ENCODE measurements at regions not wholly inside any gene's neighbourhood (a gene's known extent, or its start where the extent isn't known, plus 50 kb on each side); places are given as distances from the start of the nearest gene placed in this dataset.
A peak's percentile ranks its signal among the peaks of the same experiment; 100 is the strongest.

GRCh38 chr10:8272794-8273425 lies 218.4 kb downstream of the GATA3 start:
- H3K27me3 Mint-ChIP-seq (ENCODE audit: insufficient read depth, unreplicated experiment) = no peaks in the 10 kb centered on the region
- no peaks in the 10 kb centered on the region for H3K36me3 ChIP-seq (ENCODE audit: control insufficient read depth, insufficient read depth, low read length)
- H3K27me3 ChIP-seq (replicated peaks; ENCODE audit: control insufficient read depth, insufficient read depth, low read length) = no peaks in the 10 kb centered on the region
- ChIA-PET CTCF (interaction anchor here (0.6 kb wide), 1 partner anchor 81 kb away, joined by 7 read pairs; no protein-coding TSS in a partner anchor), POLR2A (no interaction called here)
- H3K9me3 ChIP-seq = no peaks in the 10 kb centered on the region
- H3K4me1 Mint-ChIP-seq (ENCODE audit: low read depth, unreplicated experiment) = peaks cover 13% of the 10 kb centered on the region
- peaks cover 7% of the 10 kb centered on the region; the same call in 1 of the 2 replicates for H3K4me1 ChIP-seq
- no peaks in the 10 kb centered on the region for H3K36me3 Mint-ChIP-seq (ENCODE audit: insufficient read depth, unreplicated experiment)
- intact Hi-C loops (cut with micrococcal nuclease; ENCODE audit: unreplicated experiment) = no loop called here
- no peaks in the 10 kb centered on the region for H3K9me3 Mint-ChIP-seq (ENCODE audit: unreplicated experiment)
- no TSS peak for BruUV-seq (replicated peaks)
- no peak overlapping the region for H3K4me3 ChIP-seq (ENCODE audit: low read depth, low read length)
- peak overlapping the region; percentile 17 for H3K27ac Mint-ChIP-seq (ENCODE audit: unreplicated experiment)
- TF ChIP-seq, protein P1, sequence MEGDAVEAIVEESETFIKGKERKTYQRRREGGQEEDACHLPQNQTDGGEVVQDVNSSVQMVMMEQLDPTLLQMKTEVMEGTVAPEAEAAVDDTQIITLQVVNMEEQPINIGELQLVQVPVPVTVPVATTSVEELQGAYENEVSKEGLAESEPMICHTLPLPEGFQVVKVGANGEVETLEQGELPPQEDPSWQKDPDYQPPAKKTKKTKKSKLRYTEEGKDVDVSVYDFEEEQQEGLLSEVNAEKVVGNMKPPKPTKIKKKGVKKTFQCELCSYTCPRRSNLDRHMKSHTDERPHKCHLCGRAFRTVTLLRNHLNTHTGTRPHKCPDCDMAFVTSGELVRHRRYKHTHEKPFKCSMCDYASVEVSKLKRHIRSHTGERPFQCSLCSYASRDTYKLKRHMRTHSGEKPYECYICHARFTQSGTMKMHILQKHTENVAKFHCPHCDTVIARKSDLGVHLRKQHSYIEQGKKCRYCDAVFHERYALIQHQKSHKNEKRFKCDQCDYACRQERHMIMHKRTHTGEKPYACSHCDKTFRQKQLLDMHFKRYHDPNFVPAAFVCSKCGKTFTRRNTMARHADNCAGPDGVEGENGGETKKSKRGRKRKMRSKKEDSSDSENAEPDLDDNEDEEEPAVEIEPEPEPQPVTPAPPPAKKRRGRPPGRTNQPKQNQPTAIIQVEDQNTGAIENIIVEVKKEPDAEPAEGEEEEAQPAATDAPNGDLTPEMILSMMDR (IDR thresholded peaks at IDR 0.05; ENCODE audit: insufficient read depth in 1 of 2, low read depth in 1 of 2, low read length in 1 of 2, severe bottlenecking in 1 of 2, unreplicated experiment in 1 of 2) = no peak
- H3K4me3 Mint-ChIP-seq (ENCODE audit: unreplicated experiment) = no peak overlapping the region
- DNase-seq = no peak

DNA sequence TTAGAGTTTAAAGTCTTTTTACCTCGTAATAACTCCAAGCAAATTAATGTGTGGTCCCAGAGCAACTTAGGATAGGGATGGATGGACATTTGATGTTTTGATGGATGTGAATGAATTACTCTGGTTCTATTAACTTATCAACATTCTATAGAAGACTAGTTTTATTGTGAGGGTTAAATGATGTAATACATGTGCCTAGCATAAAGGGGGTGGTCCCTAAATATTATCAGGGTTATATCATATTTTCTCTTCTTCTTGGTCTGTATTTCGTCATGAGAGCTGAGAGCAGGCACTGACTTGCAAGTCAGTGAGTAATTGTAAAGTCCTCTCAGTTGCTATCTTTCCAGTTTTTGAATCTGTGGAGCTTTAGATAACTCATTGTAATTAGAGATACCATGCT lies 219.3 kb downstream of the GATA3 start:
- no peak for DNase-seq
- BruUV-seq (replicated peaks) = no TSS peak
- H3K27ac Mint-ChIP-seq (ENCODE audit: unreplicated experiment) = no peak overlapping the region
- H3K27me3 ChIP-seq (replicated peaks; ENCODE audit: control insufficient read depth, insufficient read depth, low read length) = no peaks in the 10 kb centered on the region
- CTCF ChIA-PET = no interaction called here
- no peaks in the 10 kb centered on the region for H3K36me3 Mint-ChIP-seq (ENCODE audit: insufficient read depth, unreplicated experiment)
- TF ChIP-seq, protein P1 (IDR thresholded peaks at IDR 0.05; ENCODE audit: insufficient read depth in 1 of 2, low read depth in 1 of 2, low read length in 1 of 2, severe bottlenecking in 1 of 2, unreplicated experiment in 1 of 2) = no peak
- no peaks in the 10 kb centered on the region for H3K9me3 ChIP-seq
- no peaks in the 10 kb centered on the region for H3K9me3 Mint-ChIP-seq (ENCODE audit: unreplicated experiment)
- H3K4me1 ChIP-seq = peaks cover 7% of the 10 kb centered on the region; the same call in 1 of the 2 replicates
- peaks cover 13% of the 10 kb centered on the region for H3K4me1 Mint-ChIP-seq (ENCODE audit: low read depth, unreplicated experiment)
- H3K27me3 Mint-ChIP-seq (ENCODE audit: insufficient read depth, unreplicated experiment) = no peaks in the 10 kb centered on the region
- POLR2A ChIA-PET = no interaction called here
- H3K4me3 ChIP-seq (ENCODE audit: low read depth, low read length) = no peak overlapping the region
- no peaks in the 10 kb centered on the region for H3K36me3 ChIP-seq (ENCODE audit: control insufficient read depth, insufficient read depth, low read length)
- no peak overlapping the region for H3K4me3 Mint-ChIP-seq (ENCODE audit: unreplicated experiment)
- intact Hi-C loops (cut with micrococcal nuclease; ENCODE audit: unreplicated experiment) = no loop called here

DNA sequence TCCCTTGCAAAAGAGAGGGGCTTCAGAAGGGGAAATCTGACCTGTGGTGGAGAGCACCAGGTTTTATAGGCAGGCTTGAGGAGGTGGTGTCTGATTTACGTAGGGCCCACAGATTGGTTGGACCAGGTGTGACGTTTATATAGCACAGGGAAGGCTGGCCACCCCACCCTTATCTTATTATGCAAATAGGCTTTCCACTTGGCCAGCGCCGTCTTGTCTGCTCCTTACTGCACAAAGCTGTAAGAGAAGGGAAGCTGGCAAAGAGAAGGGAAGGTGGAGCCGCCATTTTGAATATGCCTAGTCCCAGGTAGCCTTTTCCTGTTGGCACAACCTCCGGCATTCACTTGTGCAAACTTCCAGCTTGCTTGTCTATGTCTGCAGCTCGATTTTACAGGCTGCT lies 221.4 kb downstream of the GATA3 start:
- ChIA-PET POLR2A (interaction anchor here (0.6 kb wide), 1 partner anchor 96 kb away, joined by 4 read pairs; no protein-coding TSS in a partner anchor), CTCF (no interaction called here)
- Histone ChIP-seq H3K27me3 (replicated peaks; ENCODE audit: control insufficient read depth, insufficient read depth, low read length) (no peaks in the 10 kb centered on the region), H3K36me3 (ENCODE audit: control insufficient read depth, insufficient read depth, low read length) (no peaks in the 10 kb centered on the region), H3K9me3 (no peaks in the 10 kb centered on the region), H3K4me3 (ENCODE audit: low read depth, low read length) (no peak overlapping the region), H3K4me1 (peaks cover 16% of the 10 kb centered on the region)
- no peak for DNase-seq
- Mint-ChIP-seq H3K27ac (ENCODE audit: unreplicated experiment) (no peak overlapping the region), H3K9me3 (ENCODE audit: unreplicated experiment) (no peaks in the 10 kb centered on the region), H3K4me1 (ENCODE audit: low read depth, unreplicated experiment) (peaks cover 19% of the 10 kb centered on the region), H3K27me3 (ENCODE audit: insufficient read depth, unreplicated experiment) (no peaks in the 10 kb centered on the region), H3K36me3 (ENCODE audit: insufficient read depth, unreplicated experiment) (no peaks in the 10 kb centered on the region), H3K4me3 (ENCODE audit: unreplicated experiment) (no peak overlapping the region)
- TF ChIP-seq, protein P1 (IDR thresholded peaks at IDR 0.05; ENCODE audit: insufficient read depth in 1 of 2, low read depth in 1 of 2, low read length in 1 of 2, severe bottlenecking in 1 of 2, unreplicated experiment in 1 of 2) = no peak
- BruUV-seq (replicated peaks) = no TSS peak
- intact Hi-C loops (cut with micrococcal nuclease; ENCODE audit: unreplicated experiment) = loop anchor here (5.0 kb wide), 1 partner anchor 71 kb away; no protein-coding TSS in a partner anchor
